Astrocyte of the cerebellum (primary cell): ENCODE measurements at regions not wholly inside any gene's neighbourhood (a gene's known extent, or its start where the extent isn't known, plus 50 kb on each side); places are given as distances from the start of the nearest gene placed in this dataset.

Source experiments
- DNase-seq: peaks from one replicate; pipeline ENCODE4 v3.0.0-alpha.2; 2011; ENCODE audit warnings: low read depth
- H3K4me3 ChIP-seq: 2 replicates; pipeline ENCODE4 v1.5.1; 2011; ENCODE audit warnings: mild to moderate bottlenecking, low read depth, low read length, moderate library complexity
- in situ Hi-C: cut with HindIII; loops from 2 replicates; pipeline ENCODE4 v1.10.0; 2017; ENCODE audit warnings: low sequenced_read_pairs
- TF ChIP-seq, protein P1 (sequence below): IDR thresholded peaks from 2 replicates; pipeline ENCODE4 v1.5.1; 2012; ENCODE audit warnings: low read length, low read depth, moderate library complexity, mild to moderate bottlenecking; ENCODE audit errors: missing control alignments

DNA sequence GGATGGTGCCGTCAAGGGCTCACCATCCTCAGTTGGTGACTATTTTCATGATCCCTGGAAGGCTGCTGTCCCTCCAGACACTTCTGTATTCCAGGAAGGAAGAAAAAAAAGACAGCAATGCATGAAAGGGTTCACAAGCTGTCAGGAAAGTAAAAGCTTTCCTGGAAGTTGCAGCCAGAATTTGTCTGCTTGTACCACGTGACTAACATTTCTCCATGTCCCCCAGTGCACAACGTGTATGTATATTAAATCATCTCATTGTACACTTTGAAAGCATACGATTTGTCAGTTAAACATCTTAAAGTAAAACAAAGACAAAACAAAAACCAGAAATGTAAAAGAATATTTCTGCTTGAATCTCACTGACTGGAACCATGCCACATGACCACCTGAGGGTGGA is 127.4 kb upstream of the CLNK start:
- H3K4me3 ChIP-seq = no peak overlapping the region
- in situ Hi-C loops = no loop called here
- TF ChIP-seq, protein P1, sequence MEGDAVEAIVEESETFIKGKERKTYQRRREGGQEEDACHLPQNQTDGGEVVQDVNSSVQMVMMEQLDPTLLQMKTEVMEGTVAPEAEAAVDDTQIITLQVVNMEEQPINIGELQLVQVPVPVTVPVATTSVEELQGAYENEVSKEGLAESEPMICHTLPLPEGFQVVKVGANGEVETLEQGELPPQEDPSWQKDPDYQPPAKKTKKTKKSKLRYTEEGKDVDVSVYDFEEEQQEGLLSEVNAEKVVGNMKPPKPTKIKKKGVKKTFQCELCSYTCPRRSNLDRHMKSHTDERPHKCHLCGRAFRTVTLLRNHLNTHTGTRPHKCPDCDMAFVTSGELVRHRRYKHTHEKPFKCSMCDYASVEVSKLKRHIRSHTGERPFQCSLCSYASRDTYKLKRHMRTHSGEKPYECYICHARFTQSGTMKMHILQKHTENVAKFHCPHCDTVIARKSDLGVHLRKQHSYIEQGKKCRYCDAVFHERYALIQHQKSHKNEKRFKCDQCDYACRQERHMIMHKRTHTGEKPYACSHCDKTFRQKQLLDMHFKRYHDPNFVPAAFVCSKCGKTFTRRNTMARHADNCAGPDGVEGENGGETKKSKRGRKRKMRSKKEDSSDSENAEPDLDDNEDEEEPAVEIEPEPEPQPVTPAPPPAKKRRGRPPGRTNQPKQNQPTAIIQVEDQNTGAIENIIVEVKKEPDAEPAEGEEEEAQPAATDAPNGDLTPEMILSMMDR = no peak
- DNase-seq = no peak

DNA sequence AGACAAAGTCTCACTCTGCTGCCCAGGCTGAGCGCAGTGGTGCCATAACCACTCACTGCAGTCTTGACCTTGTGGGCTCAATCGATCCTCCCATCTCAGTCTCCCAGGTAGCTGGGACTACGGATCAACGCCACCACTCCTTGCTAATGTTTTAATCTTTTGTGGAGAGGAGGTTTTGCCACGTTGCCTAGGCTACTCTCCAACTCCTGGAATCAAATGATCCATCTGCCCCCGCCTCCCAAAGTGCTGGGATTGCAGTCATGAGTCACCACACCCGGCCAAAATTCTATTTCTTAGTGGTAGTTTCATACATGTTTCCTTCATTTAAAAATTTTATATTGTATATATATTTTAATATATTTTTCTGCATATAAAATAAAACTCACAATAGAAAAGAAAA is 125.8 kb upstream of the CLNK start:
- DNase-seq = no peak
- in situ Hi-C loops = no loop called here
- TF ChIP-seq, protein P1 = no peak
- H3K4me3 ChIP-seq = no peak overlapping the region

DNA sequence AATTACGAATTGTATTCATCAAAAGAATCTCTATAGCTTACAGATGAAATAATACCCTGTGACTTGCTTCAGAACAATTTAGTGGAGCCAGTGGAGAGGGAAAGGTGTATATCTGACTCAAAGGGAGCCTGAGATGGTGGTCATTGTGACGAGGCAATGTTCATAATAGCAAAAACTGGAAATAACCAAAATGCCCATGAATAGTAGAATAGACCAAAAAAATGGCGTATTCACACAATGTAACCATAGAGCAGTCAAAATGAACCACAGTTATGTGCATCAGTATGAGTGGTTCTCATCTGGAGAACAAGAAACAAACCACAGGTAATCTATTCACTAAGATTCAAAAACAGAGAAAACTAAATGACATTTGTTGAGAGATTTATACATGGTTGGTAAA is 125.3 kb upstream of the CLNK start:
- H3K4me3 ChIP-seq = no peak overlapping the region
- in situ Hi-C loops = no loop called here
- peak; percentile 18 for DNase-seq
- TF ChIP-seq, protein P1 = no peak

DNA sequence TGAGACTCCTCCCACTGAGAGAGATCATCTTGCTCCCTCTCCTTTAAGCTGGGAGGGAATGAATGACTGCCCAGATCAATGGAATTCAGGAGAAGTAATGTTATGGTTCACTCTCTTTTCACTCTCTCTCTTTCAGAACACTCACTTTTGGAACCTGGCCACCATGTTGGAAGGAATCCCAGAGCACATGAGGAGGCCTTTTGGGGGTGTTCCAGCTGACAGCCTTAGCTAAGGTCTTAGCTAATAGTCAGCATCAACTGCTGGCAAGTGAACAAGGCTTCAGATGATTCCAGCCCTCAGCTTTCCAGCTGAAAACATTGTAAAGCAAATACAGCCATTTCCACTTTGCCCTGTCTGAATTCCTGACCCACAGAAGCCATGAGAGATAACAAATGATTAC is 124.0 kb upstream of the CLNK start:
- in situ Hi-C loops = no loop called here
- TF ChIP-seq, protein P1 = no peak
- no peak overlapping the region for H3K4me3 ChIP-seq
- peak; percentile 99 for DNase-seq

DNA sequence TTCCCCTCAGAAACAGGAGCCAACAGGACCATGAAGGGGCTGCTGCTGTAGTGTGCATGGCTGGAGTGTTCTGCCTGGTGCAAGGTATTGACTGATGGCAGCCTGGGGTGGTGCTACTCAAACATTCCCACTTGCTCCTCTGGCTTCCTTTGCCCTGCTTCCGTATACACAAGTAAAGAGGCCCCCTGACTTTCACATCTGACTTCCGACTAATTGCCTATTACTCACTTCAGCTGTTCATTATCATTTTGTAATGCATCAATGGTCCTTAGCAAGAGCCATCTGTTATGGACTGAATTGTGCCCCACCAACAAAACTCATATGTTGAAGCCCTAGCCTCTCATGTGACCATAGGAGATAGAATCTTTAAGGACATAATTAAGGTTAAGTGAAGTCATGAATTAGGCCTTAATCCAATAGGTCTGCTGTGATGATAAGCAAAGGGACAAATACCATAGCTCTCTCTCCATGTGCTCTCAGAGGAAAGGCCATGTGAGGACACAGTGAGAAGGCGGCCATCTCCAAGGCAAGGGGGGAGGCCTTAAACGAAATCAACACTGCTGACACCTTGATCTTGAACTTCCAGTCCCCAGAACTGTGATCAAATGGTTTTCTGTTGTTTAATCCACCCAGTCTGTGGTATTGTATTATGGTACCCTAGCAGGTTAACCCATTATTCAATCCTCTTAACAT is 122.5 kb upstream of the CLNK start:
- DNase-seq = no peak
- H3K4me3 ChIP-seq = no peak overlapping the region
- in situ Hi-C loops = no loop called here
- TF ChIP-seq, protein P1 = no peak

DNA sequence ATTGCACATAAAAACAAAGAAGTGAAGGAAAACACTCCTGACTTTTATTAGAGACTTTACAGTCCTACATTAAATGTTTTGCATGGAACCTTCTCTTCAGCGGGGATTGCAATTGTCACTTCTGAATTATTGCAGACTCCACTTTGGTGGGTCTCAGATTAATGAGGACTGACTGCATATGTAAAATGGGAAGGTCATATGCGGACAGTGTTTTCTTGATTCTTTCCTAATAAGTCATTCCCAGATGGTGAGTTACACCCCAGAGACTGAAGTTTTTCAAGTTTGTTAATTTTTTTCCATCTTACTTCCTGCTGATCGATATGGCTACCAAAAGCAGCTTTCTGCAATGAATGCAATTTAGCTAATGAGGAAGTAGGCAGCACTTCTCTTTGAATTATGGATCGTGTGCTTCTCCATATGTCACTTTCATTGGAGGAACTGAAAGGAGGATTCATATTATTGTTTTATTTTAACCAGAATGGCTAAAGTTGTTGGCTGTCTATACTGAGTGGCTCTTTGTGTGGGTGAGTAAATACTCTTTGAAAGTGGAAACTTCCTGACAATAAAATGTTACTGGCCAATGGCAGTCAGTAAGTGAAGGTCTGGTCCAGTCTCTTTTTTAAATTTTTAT is 119.3 kb upstream of the CLNK start:
- in situ Hi-C loops = no loop called here
- no peak overlapping the region for H3K4me3 ChIP-seq
- no peak for DNase-seq
- TF ChIP-seq, protein P1 = no peak
